ENCODE measurements at regions not wholly inside any gene's neighbourhood (a gene's known extent, or its start where the extent isn't known, plus 50 kb on each side); places are given as distances from the start of the nearest gene placed in this dataset.

- Histone ChIP-seq H3K4me1 (no peaks in the 10 kb centered on the region), H3K27me3 (no peaks in the 10 kb centered on the region), H3K4me3 (no peak overlapping the region), H3K36me3 (no peaks in the 10 kb centered on the region), H3K27ac (no peak overlapping the region), H3K9me3 (no peaks in the 10 kb centered on the region)
- intact Hi-C loops (cut with DNase I; ENCODE audit: low total_unique reads), result no loop called here
- in situ Hi-C loops (cut with MboI; ENCODE audit: low pct_ligation_motif_present in 1 of 4, low pct_unique_long_range_greater_than_20kb in 1 of 4, low sequenced_read_pairs in 3 of 4), result loop anchor here in 3 of 4 donors (25.0 kb wide), 1 partner anchor 802 kb away; the partner anchor contains the start of gene COL12A1 (in 3 of the 3)
- DNase-seq, result no peak
- 59% methylated on average over 1 of the region's 1 CpG; no CpG with 5 or more reads in 1 of the 2 donors for WGBS, 2 donors (ENCODE audit: low coverage in 1 of 2)
- TF ChIP-seq CTCF (IDR thresholded peaks at IDR 0.05) (no peak), POLR2A (IDR thresholded peaks at IDR 0.05) (no peak), EP300 (IDR thresholded peaks at IDR 0.05; ENCODE audit: low read depth) (no peak), POLR2AphosphoS5 (IDR thresholded peaks at IDR 0.05) (no peak)
Measured at GRCh38 chr6:74410630-74411029, 714.6 kb downstream of the CD109 start.

GRCh38 chr6:74409447-74409846 is 713.4 kb downstream of the CD109 start:
- intact Hi-C loops (cut with DNase I; ENCODE audit: low total_unique reads), result loop anchor here (2.0 to 5.0 kb wide), 2 partner anchors 79 to 798 kb away; partner anchors contain the start of gene COL12A1
- Histone ChIP-seq H3K27ac (no peak overlapping the region), H3K27me3 (no peaks in the 10 kb centered on the region), H3K36me3 (no peaks in the 10 kb centered on the region), H3K4me3 (no peak overlapping the region), H3K9me3 (no peaks in the 10 kb centered on the region), H3K4me1 (no peaks in the 10 kb centered on the region)
- peak; percentile 28 to 44 (median 40) for TF ChIP-seq CTCF (IDR thresholded peaks at IDR 0.05)
- no peak for TF ChIP-seq POLR2A (IDR thresholded peaks at IDR 0.05)
- TF ChIP-seq EP300 (IDR thresholded peaks at IDR 0.05; ENCODE audit: low read depth), result no peak
- no peak for TF ChIP-seq POLR2AphosphoS5 (IDR thresholded peaks at IDR 0.05)
- no peak for DNase-seq
- 0 to 38% methylated on average over 1 of the region's 1 CpG for WGBS, 2 donors (ENCODE audit: low coverage in 1 of 2)
- in situ Hi-C loops (cut with MboI; ENCODE audit: low pct_ligation_motif_present in 1 of 4, low pct_unique_long_range_greater_than_20kb in 1 of 4, low sequenced_read_pairs in 3 of 4), result loop anchor here in 3 of 4 donors (25.0 kb wide), 1 partner anchor 803 kb away; the partner anchor contains the start of gene COL12A1 (in 3 of the 3)

- H3K4me1 ChIP-seq, result no peaks in the 10 kb centered on the region
- H3K4me3 ChIP-seq, result no peak overlapping the region
- no peak overlapping the region for H3K27ac ChIP-seq
- intact Hi-C loops (cut with DNase I; ENCODE audit: low total_unique reads) (loop anchor here (2.0 to 5.0 kb wide), 2 partner anchors 78 to 798 kb away; partner anchors contain the start of gene COL12A1), in situ Hi-C loops (cut with MboI; ENCODE audit: low pct_ligation_motif_present in 1 of 4, low pct_unique_long_range_greater_than_20kb in 1 of 4, low sequenced_read_pairs in 3 of 4) (loop anchor here in 3 of 4 donors (25.0 kb wide), 1 partner anchor 803 kb away; the partner anchor contains the start of gene COL12A1 (in 3 of the 3))
- no peak for DNase-seq
- H3K27me3 ChIP-seq, result no peaks in the 10 kb centered on the region
- WGBS, 2 donors (ENCODE audit: low coverage in 1 of 2), result 33 to 48% methylated on average over 1 of the region's 1 CpG
- H3K9me3 ChIP-seq, result no peaks in the 10 kb centered on the region
- no peaks in the 10 kb centered on the region for H3K36me3 ChIP-seq
- no peak for TF ChIP-seq POLR2AphosphoS5 (IDR thresholded peaks at IDR 0.05)
- no peak for TF ChIP-seq EP300 (IDR thresholded peaks at IDR 0.05; ENCODE audit: low read depth)
- TF ChIP-seq CTCF (IDR thresholded peaks at IDR 0.05), result no peak
- TF ChIP-seq POLR2A (IDR thresholded peaks at IDR 0.05), result no peak
Measured at GRCh38 chr6:74408844-74409243, 712.8 kb downstream of the CD109 start.

GRCh38 chr6:74404366-74404765 is 708.4 kb downstream of the CD109 start:
- Histone ChIP-seq H3K27me3 (no peaks in the 10 kb centered on the region), H3K4me1 (no peaks in the 10 kb centered on the region), H3K9me3 (no peaks in the 10 kb centered on the region), H3K27ac (no peak overlapping the region), H3K36me3 (no peaks in the 10 kb centered on the region), H3K4me3 (no peak overlapping the region)
- WGBS, 2 donors (ENCODE audit: low coverage in 1 of 2), result 79 to 84% methylated on average over 2 of the region's 2 CpGs
- TF ChIP-seq EP300 (IDR thresholded peaks at IDR 0.05; ENCODE audit: low read depth) (no peak), CTCF (IDR thresholded peaks at IDR 0.05) (no peak), POLR2AphosphoS5 (IDR thresholded peaks at IDR 0.05) (no peak), POLR2A (IDR thresholded peaks at IDR 0.05) (no peak)
- DNase-seq, result no peak
- intact Hi-C loops (cut with DNase I; ENCODE audit: low total_unique reads), result no loop called here
- in situ Hi-C loops (cut with MboI; ENCODE audit: low pct_ligation_motif_present in 1 of 4, low pct_unique_long_range_greater_than_20kb in 1 of 4, low sequenced_read_pairs in 3 of 4), result loop anchor here in 3 of 4 donors (25.0 kb wide), 1 partner anchor 808 kb away; the partner anchor contains the start of gene COL12A1 (in 3 of the 3)

All from transverse colon (tissue), 4 donors.